Hepatocyte (in vitro differentiated cells): ENCODE measurements at regions not wholly inside any gene's neighbourhood (a gene's known extent, or its start where the extent isn't known, plus 50 kb on each side); places are given as distances from the start of the nearest gene placed in this dataset.

Source experiments
- EZH2phosphoT487 ChIP-seq: fragments of 200-600 bp; sonication (generic); IDR thresholded peaks from one replicate; pipeline ENCODE4 v1.6.1; 2018; ENCODE audit warnings: antibody characterized with exemption, mild to moderate bottlenecking, low read depth, moderate library complexity; ENCODE audit not compliant: unreplicated experiment, severe bottlenecking
- TF ChIP-seq, protein P1 (sequence below): fragments of 200-600 bp; sonication (generic); IDR thresholded peaks from 2 replicates; pipeline ENCODE4 v1.5.1; 2016; ENCODE audit warnings: antibody characterized with exemption, mild to moderate bottlenecking; ENCODE audit not compliant: poor library complexity

DNA sequence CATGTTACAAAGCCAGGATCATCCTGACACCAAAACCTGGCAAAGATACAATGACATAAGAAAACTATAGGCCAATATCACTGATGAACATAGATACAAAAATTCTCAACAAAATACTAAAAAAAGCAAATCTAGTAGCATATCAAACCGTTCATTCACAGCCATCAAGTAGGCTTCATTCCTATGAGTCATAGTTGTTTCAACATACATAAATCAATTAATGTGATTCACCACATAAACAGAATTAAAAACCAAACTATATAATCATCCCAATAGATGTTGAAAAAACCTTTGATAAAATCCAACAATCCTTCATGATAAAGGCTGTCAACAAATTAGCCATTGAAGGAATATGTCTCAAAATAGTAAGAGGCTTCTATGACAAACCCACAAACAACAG is 1007.2 kb upstream of the RAG2 start:
- TF ChIP-seq, protein P1, sequence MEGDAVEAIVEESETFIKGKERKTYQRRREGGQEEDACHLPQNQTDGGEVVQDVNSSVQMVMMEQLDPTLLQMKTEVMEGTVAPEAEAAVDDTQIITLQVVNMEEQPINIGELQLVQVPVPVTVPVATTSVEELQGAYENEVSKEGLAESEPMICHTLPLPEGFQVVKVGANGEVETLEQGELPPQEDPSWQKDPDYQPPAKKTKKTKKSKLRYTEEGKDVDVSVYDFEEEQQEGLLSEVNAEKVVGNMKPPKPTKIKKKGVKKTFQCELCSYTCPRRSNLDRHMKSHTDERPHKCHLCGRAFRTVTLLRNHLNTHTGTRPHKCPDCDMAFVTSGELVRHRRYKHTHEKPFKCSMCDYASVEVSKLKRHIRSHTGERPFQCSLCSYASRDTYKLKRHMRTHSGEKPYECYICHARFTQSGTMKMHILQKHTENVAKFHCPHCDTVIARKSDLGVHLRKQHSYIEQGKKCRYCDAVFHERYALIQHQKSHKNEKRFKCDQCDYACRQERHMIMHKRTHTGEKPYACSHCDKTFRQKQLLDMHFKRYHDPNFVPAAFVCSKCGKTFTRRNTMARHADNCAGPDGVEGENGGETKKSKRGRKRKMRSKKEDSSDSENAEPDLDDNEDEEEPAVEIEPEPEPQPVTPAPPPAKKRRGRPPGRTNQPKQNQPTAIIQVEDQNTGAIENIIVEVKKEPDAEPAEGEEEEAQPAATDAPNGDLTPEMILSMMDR, result no peak
- no peak for TF ChIP-seq EZH2phosphoT487
